ENCODE measurements at regions not wholly inside any gene's neighbourhood (a gene's known extent, or its start where the extent isn't known, plus 50 kb on each side); places are given as distances from the start of the nearest gene placed in this dataset.

DNA sequence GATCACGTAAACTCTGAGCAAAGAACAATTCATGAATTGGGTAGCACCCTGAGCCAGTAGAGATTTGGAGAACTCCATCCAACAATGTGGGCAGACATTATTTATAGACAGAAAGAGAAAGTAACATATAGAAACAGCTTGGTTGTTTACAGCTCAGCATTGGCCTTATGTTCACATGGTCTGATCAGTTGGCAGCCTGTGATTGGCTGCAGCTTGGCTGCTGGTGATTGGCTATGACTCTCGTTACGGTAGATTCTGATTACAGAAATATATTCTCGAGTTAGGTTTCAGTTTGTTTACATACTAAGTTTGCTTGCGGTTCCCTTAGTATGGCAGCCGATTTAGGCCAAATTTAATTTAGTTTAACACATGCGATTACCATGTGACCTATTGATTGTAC lies 663.4 kb downstream of the RAPGEF2 start:
- H3K79me1 ChIP-seq (ENCODE audit: low read depth, low read length): no peaks in the 10 kb centered on the region
- H3K9me3 ChIP-seq (ENCODE audit: insufficient read depth in 2 of 2, low read depth in 1 of 2, low read length in 1 of 2): no peaks in the 10 kb centered on the region
- no peaks in the 10 kb centered on the region for H3K4me1 ChIP-seq (replicated peaks in 1 of 4; ENCODE audit: control insufficient read depth in 3 of 4, insufficient read depth in 4 of 4, low read length in 3 of 4)
- H3K9ac ChIP-seq (replicated peaks in 1 of 4; ENCODE audit: extremely low read depth in 1 of 4, low read depth in 3 of 4, low read length in 3 of 4): no peak overlapping the region
- no peak overlapping the region for H4K8ac ChIP-seq (ENCODE audit: extremely low read depth, insufficient read depth, low read length)
- H3K23ac ChIP-seq (ENCODE audit: insufficient read length): no peak overlapping the region
- H3K4me2 ChIP-seq (ENCODE audit: insufficient read depth in 1 of 2, low read depth in 2 of 2, low read length in 2 of 2): no peak overlapping the region
- no peak overlapping the region for H2BK120ac ChIP-seq (replicated peaks; ENCODE audit: low read depth, low read length)
- H2AK5ac ChIP-seq (ENCODE audit: low read depth, low read length): no peak overlapping the region
- no peak overlapping the region for H3K4me3 ChIP-seq (ENCODE audit: extremely low read depth in 1 of 4, insufficient read depth in 2 of 4, low read depth in 3 of 4, low read length in 4 of 4)
- WGBS, 2 experiments (ENCODE audit: extremely low coverage in 1 of 2, insufficient coverage in 1 of 2, insufficient read length in 1 of 2, insufficient replicate concordance in 2 of 2, low coverage in 1 of 2, low lambda C conversion rate in 2 of 2, missing lambda C conversion rate in 1 of 2): 77% methylated on average over 7 of the region's 7 CpGs; no CpG with 5 or more reads in 1 of the 2 experiments
- H2AFZ ChIP-seq (ENCODE audit: low read length): no peak overlapping the region
- H4K5ac ChIP-seq (ENCODE audit: insufficient read length, low read depth, low read length): no peak overlapping the region
- H3K14ac ChIP-seq (ENCODE audit: insufficient read length): no peak overlapping the region
- no peak overlapping the region for H2BK20ac ChIP-seq (ENCODE audit: low read length)
- H3K27me3 ChIP-seq (replicated peaks in 1 of 4; ENCODE audit: control insufficient read depth in 3 of 4, extremely low read depth in 1 of 4, insufficient read depth in 3 of 4, low read length in 3 of 4): no peaks in the 10 kb centered on the region
- no peak overlapping the region for H4K91ac ChIP-seq (replicated peaks; ENCODE audit: insufficient read length, low read length)
- CTCF ChIA-PET (ENCODE audit: partially characterized antibody): interaction anchor here (0.6 to 3.2 kb wide), 6 partner anchors 10 to 279 kb away, joined by 3 to 12 read pairs (median 6); no protein-coding TSS in a partner anchor
- POLR2A ChIA-PET (ENCODE audit: partially characterized antibody): no interaction called here
- DNase-seq (ENCODE audit: low read depth in 1 of 2, low spot score in 2 of 2): no peak
- no peaks in the 10 kb centered on the region for H3K79me2 ChIP-seq (ENCODE audit: control insufficient read depth in 1 of 2, insufficient read depth in 2 of 2, low read length in 2 of 2)
- no peak overlapping the region for H3K56ac ChIP-seq (replicated peaks; ENCODE audit: insufficient read length, low read depth, low read length)
- H2BK12ac ChIP-seq (ENCODE audit: low read depth, low read length): no peak overlapping the region
- no peak overlapping the region for H3K27ac ChIP-seq (ENCODE audit: low read depth, low read length)
- no peak overlapping the region for H2BK5ac ChIP-seq (ENCODE audit: low read depth, low read length)
- H3K4ac ChIP-seq (replicated peaks; ENCODE audit: insufficient read length, low read depth, low read length): no peak overlapping the region
- H3K23me2 ChIP-seq (ENCODE audit: low read depth, low read length): no peaks in the 10 kb centered on the region
- H3K36me3 ChIP-seq (ENCODE audit: control insufficient read depth in 2 of 4, insufficient read depth in 4 of 4, low read length in 3 of 4): no peaks in the 10 kb centered on the region
- H4K20me1 ChIP-seq (replicated peaks in 1 of 2; ENCODE audit: control insufficient read depth in 1 of 2, insufficient read depth in 2 of 2, low read length in 2 of 2): no peaks in the 10 kb centered on the region
- no peak overlapping the region for H2BK15ac ChIP-seq (ENCODE audit: low read length)
- no peak for FAIRE-seq
- H3K18ac ChIP-seq (ENCODE audit: extremely low read depth, low read length): no peak overlapping the region
- TF ChIP-seq RAD21 (IDR thresholded peaks at IDR 0.05 in 1 of 2, conservative IDR thresholded peaks at IDR 0.05 in 1 of 2; ENCODE audit: low read depth in 2 of 2, low read length in 2 of 2) (no peak), SRF (IDR thresholded peaks at IDR 0.05; ENCODE audit: low read depth, low read length) (no peak), POLR2A (IDR thresholded peaks at IDR 0.05; ENCODE audit: control extremely low read depth in 1 of 2, low read depth in 2 of 2, low read length in 2 of 2) (no peak), SAP30 (IDR thresholded peaks at IDR 0.05; ENCODE audit: insufficient read depth, insufficient replicate concordance, low read length) (no peak), HDAC2 (IDR thresholded peaks at IDR 0.05; ENCODE audit: borderline replicate concordance in 1 of 2, low read depth in 2 of 2, low read length in 2 of 2) (no peak), KDM1A (IDR thresholded peaks at IDR 0.05; ENCODE audit: borderline replicate concordance, low read length) (no peak), ASH2L (IDR thresholded peaks at IDR 0.05; ENCODE audit: low read length) (no peak)

All from H1 (cell line).